ENCODE measurements at regions not wholly inside any gene's neighbourhood (a gene's known extent, or its start where the extent isn't known, plus 50 kb on each side); places are given as distances from the start of the nearest gene placed in this dataset.

GRCh38 chr3:162072656-162073164 lies 576.1 kb downstream of the OTOL1 start:
- Histone ChIP-seq H3K4me3 (ENCODE audit: low read depth in 2 of 2, low read length in 1 of 2) (no peak overlapping the region), H3K27ac (ENCODE audit: low read depth in 2 of 2, low read length in 1 of 2) (no peak overlapping the region; a peak in 1 of 4 replicates), H3K36me3 (replicated peaks in 1 of 2; ENCODE audit: control insufficient read depth in 1 of 2, insufficient read depth in 2 of 2, low read length in 1 of 2) (no peaks in the 10 kb centered on the region), H2AFZ (ENCODE audit: low read depth) (no peak overlapping the region), H4K20me1 (ENCODE audit: insufficient read depth) (no peaks in the 10 kb centered on the region), H3K79me2 (ENCODE audit: insufficient read depth) (no peaks in the 10 kb centered on the region), H3K9me2 (no peaks in the 10 kb centered on the region), H3K4me2 (no peak overlapping the region), H3K9me3 (no peaks in the 10 kb centered on the region), H3K9ac (no peak overlapping the region), H3K4me1 (ENCODE audit: control insufficient read depth in 1 of 2, insufficient read depth in 2 of 2, low read depth in 1 of 2, low read length in 1 of 2) (peaks cover 0 to 9% of the 10 kb centered on the region in 2 experiments; a peak in 2 of 4 replicates), H3K27me3 (ENCODE audit: insufficient read depth) (no peaks in the 10 kb centered on the region), H3F3A (replicated peaks; ENCODE audit: insufficient read depth) (no peaks in the 10 kb centered on the region)
- peak; percentile 6 for DNase-seq
- TF ChIP-seq REST (IDR thresholded peaks at IDR 0.05; ENCODE audit: low read depth, low read length) (no peak), ELF1 (IDR thresholded peaks at IDR 0.05) (no peak), FOSL2 (IDR thresholded peaks at IDR 0.05; ENCODE audit: borderline replicate concordance, low read depth) (no peak), NRF1 (IDR thresholded peaks at IDR 0.05; ENCODE audit: low read depth, low read length) (no peak), FOXJ3 (CRISPR knock-in tag; IDR thresholded peaks at IDR 0.05) (no peak), RXRA (IDR thresholded peaks at IDR 0.05; ENCODE audit: borderline replicate concordance, low read depth) (no peak), PBX3 (IDR thresholded peaks at IDR 0.05) (no peak)
- CTCF ChIA-PET, result interaction anchor here (1.6 kb wide), 1 partner anchor 11 kb away, joined by 5 read pairs; no protein-coding TSS in a partner anchor
- WGBS (ENCODE audit: low lambda C conversion rate), result 65% methylated on average over 2 of the region's 2 CpGs
- POLR2A ChIA-PET, result no interaction called here

- ChIA-PET POLR2A (no interaction called here), CTCF (interaction anchor here (1.6 kb wide), 1 partner anchor 12 kb away, joined by 5 read pairs; no protein-coding TSS in a partner anchor)
- WGBS (ENCODE audit: low lambda C conversion rate), result 9% methylated on average over 4 of the region's 4 CpGs
These were observed 576.9 kb downstream of the OTOL1 start for GRCh38 chr3:162073422-162073975.

More at GRCh38 chr3:162073422-162073975, 576.9 kb downstream of the OTOL1 start:
- Histone ChIP-seq H2AFZ (ENCODE audit: low read depth) (no peak overlapping the region), H3K9me2 (no peaks in the 10 kb centered on the region), H3K36me3 (replicated peaks in 1 of 2; ENCODE audit: control insufficient read depth in 1 of 2, insufficient read depth in 2 of 2, low read length in 1 of 2) (no peaks in the 10 kb centered on the region), H3K27me3 (ENCODE audit: insufficient read depth) (no peaks in the 10 kb centered on the region), H3K27ac (ENCODE audit: low read depth in 2 of 2, low read length in 1 of 2) (peak overlapping the region in 1 of 2 experiments; percentile 50; a peak in 1 of 4 replicates), H3K9ac (no peak overlapping the region), H3K9me3 (no peaks in the 10 kb centered on the region), H3K4me3 (ENCODE audit: low read depth in 2 of 2, low read length in 1 of 2) (no peak overlapping the region), H3K4me1 (ENCODE audit: control insufficient read depth in 1 of 2, insufficient read depth in 2 of 2, low read depth in 1 of 2, low read length in 1 of 2) (peaks cover 0 to 9% of the 10 kb centered on the region in 2 experiments; a peak in 2 of 4 replicates), H3K4me2 (no peak overlapping the region), H3F3A (replicated peaks; ENCODE audit: insufficient read depth) (no peaks in the 10 kb centered on the region), H3K79me2 (ENCODE audit: insufficient read depth) (no peaks in the 10 kb centered on the region), H4K20me1 (ENCODE audit: insufficient read depth) (no peaks in the 10 kb centered on the region)
- TF ChIP-seq GATA2 (CRISPR knock-in tag; IDR thresholded peaks at IDR 0.05), result 0 out of 2 replicates have a peak, but pooled peaks have one; percentile 22
- no peak; the same call in 1 of the 2 replicates for TF ChIP-seq RAD21 (IDR thresholded peaks at IDR 0.05; ENCODE audit: low read length)
- TF ChIP-seq TEAD4 (IDR thresholded peaks at IDR 0.05; ENCODE audit: borderline replicate concordance, insufficient read depth), result no peak
- TF ChIP-seq EP300 (IDR thresholded peaks at IDR 0.05; ENCODE audit: borderline replicate concordance in 1 of 2, low read depth in 1 of 2, low read length in 1 of 2), result peak in 1 of 2 experiments; percentile 69; a peak in 2 of 4 replicates
- no peak for TF ChIP-seq NRF1 (IDR thresholded peaks at IDR 0.05; ENCODE audit: low read depth, low read length)
- TF ChIP-seq RCOR1 (IDR thresholded peaks at IDR 0.05; ENCODE audit: low read length), result peak; percentile 51; the same call in 1 of the 2 replicates
- no peak for TF ChIP-seq NFIC (IDR thresholded peaks at IDR 0.05; ENCODE audit: borderline replicate concordance)
- TF ChIP-seq ZBTB33 (IDR thresholded peaks at IDR 0.05; ENCODE audit: borderline replicate concordance, low read depth), result no peak
- TF ChIP-seq MAX (IDR thresholded peaks at IDR 0.05; ENCODE audit: low read depth), result no peak
- no peak for TF ChIP-seq SIN3A (IDR thresholded peaks at IDR 0.05; ENCODE audit: borderline replicate concordance, low read depth, low read length)
- TF ChIP-seq PBX3 (IDR thresholded peaks at IDR 0.05), result no peak
- TF ChIP-seq JUND (IDR thresholded peaks at IDR 0.05), result no peak
- DNase-seq, result peak; percentile 16
